DND-41 (cell line): ENCODE measurements at regions not wholly inside any gene's neighbourhood (a gene's known extent, or its start where the extent isn't known, plus 50 kb on each side); places are given as distances from the start of the nearest gene placed in this dataset.

Experiments used
- ATAC-seq: fragments of 200-7000 bp; cut with Tn5 transposase; 3 replicates; pipeline ENCODE4 v1.9.1; 2021; ENCODE audit warnings: low read depth; ENCODE audit not compliant: insufficient read depth
- DNase-seq: peaks from one replicate; pipeline ENCODE4 v3.0.0-alpha.2; 2020
- H2AFZ ChIP-seq: 2 replicates; pipeline ENCODE4 v1.6.0; 2012; ENCODE audit warnings: low read depth, low read length
- H3K27ac ChIP-seq: 2 replicates; pipeline ENCODE4 v1.5.1; 2012; ENCODE audit warnings: low read length, inconsistent platforms
- H3K27me3 ChIP-seq: fragments of 200-600 bp; sonication (generic); 2 replicates; pipeline ENCODE4 v1.6.0; 2012; ENCODE audit warnings: low read length, mild to moderate bottlenecking, inconsistent platforms; ENCODE audit not compliant: insufficient read depth, poor library complexity
- H3K36me3 ChIP-seq: 2 replicates; pipeline ENCODE4 v1.5.1; 2012; ENCODE audit warnings: low read length, inconsistent platforms; ENCODE audit not compliant: insufficient read depth
- H3K4me1 ChIP-seq: 2 replicates; pipeline ENCODE4 v1.5.1; 2012; ENCODE audit warnings: mild to moderate bottlenecking, low read length; ENCODE audit not compliant: insufficient read depth
- H3K4me2 ChIP-seq: 2 replicates; pipeline ENCODE4 v1.6.0; 2012; ENCODE audit warnings: mild to moderate bottlenecking, moderate library complexity, low read length, inconsistent platforms; ENCODE audit not compliant: insufficient read depth
- H3K4me3 ChIP-seq, 2 experiments: fragments of 200-600 bp in 1 of 2; shearing (Covaris generic) in 1 of 2; 2 replicates each; pipeline ENCODE4 v1.5.1; 2012 to 2016; ENCODE audit warnings: inconsistent platforms in 2 of 2, low read length in 2 of 2, mild to moderate bottlenecking in 2 of 2, low read depth in 1 of 2, moderate library complexity in 1 of 2
- H3K79me2 ChIP-seq: 2 replicates; pipeline ENCODE4 v1.6.0; 2012; ENCODE audit warnings: low read length, inconsistent platforms; ENCODE audit not compliant: insufficient read depth
- H3K9ac ChIP-seq: 2 replicates; pipeline ENCODE4 v1.6.0; 2012; ENCODE audit warnings: low read depth, mild to moderate bottlenecking, inconsistent platforms, low read length, moderate library complexity
- H3K9me3 ChIP-seq: 2 replicates; pipeline ENCODE4 v1.5.1; 2012; ENCODE audit warnings: low read length, moderate library complexity, mild to moderate bottlenecking, inconsistent platforms; ENCODE audit not compliant: insufficient read depth, severe bottlenecking
- H4K20me1 ChIP-seq: 2 replicates; pipeline ENCODE4 v1.6.0; 2012; ENCODE audit warnings: low read length; ENCODE audit not compliant: insufficient read depth
- CTCF ChIP-seq: IDR thresholded peaks from 2 replicates; pipeline ENCODE4 v1.5.1; 2012; ENCODE audit warnings: borderline replicate concordance, low read length, moderate library complexity, mild to moderate bottlenecking; ENCODE audit not compliant: poor library complexity, severe bottlenecking; ENCODE audit errors: extremely low read depth
- EZH2 ChIP-seq: IDR thresholded peaks from 3 replicates; pipeline ENCODE4 v1.6.1; 2012; ENCODE audit warnings: borderline replicate concordance, low read depth, mild to moderate bottlenecking, moderate library complexity, low read length, inconsistent platforms; ENCODE audit not compliant: severe bottlenecking

DNA sequence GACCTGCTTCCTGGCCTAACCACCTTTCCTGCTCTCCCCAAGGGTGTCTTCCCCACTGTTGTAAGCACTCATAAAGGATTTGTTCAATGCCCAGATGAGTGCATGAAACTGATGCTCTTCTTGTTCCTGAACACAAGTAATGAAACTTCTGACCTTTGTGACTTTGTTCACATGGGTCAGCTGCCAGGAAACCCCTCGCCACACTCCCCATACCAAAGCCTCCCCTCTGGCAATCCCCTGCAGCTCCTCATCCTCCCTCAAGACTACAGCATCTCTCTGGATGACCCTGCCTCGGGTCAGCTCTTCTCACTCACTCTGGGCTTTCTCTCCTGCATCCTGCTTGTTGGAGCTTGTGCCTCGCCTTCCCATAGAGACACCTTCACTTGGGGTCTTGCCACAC, 72.2 kb upstream of the SPTLC1 start:
- Histone ChIP-seq H3K36me3 (no peaks in the 10 kb centered on the region), H2AFZ (no peak overlapping the region), H3K4me1 (no peaks in the 10 kb centered on the region), H4K20me1 (no peaks in the 10 kb centered on the region), H3K79me2 (no peaks in the 10 kb centered on the region), H3K9ac (no peak overlapping the region), H3K9me3 (no peaks in the 10 kb centered on the region), H3K4me3 (no peak overlapping the region), H3K27ac (no peak overlapping the region), H3K4me2 (no peak overlapping the region), H3K27me3 (no peaks in the 10 kb centered on the region)
- ATAC-seq (no peak), DNase-seq (no peak)
- TF ChIP-seq EZH2 (no peak), CTCF (no peak)

DNA sequence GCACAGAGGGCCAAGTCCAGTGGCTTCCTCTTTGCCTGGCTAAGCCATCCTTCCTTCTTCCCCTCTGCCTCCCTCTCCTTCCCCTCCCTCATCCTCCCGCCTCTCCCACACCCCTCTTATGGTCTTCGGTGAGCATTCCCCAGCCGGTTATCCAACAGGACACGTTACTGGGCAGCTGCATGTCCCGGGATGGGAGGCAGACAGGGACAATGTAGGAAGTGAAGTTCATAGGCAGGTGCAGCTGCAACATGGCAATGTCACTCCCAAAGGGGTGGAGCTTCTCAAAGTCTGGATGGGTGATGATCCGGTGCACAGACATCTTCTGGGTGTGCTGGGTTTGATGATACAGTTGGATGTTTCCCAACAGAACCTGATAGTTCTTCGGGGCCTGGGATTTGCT, 71.4 kb upstream of the SPTLC1 start:
- no peak overlapping the region for H3K9ac ChIP-seq
- H2AFZ ChIP-seq: no peak overlapping the region
- H3K36me3 ChIP-seq: no peaks in the 10 kb centered on the region
- ATAC-seq: no peak
- TF ChIP-seq EZH2 (no peak), CTCF (no peak)
- no peak overlapping the region for H3K27ac ChIP-seq
- no peak for DNase-seq
- no peaks in the 10 kb centered on the region for H3K27me3 ChIP-seq
- no peak overlapping the region for H3K4me3 ChIP-seq
- H3K9me3 ChIP-seq: no peaks in the 10 kb centered on the region
- H4K20me1 ChIP-seq: no peaks in the 10 kb centered on the region
- no peaks in the 10 kb centered on the region for H3K4me1 ChIP-seq
- no peak overlapping the region for H3K4me2 ChIP-seq
- H3K79me2 ChIP-seq: no peaks in the 10 kb centered on the region

DNA sequence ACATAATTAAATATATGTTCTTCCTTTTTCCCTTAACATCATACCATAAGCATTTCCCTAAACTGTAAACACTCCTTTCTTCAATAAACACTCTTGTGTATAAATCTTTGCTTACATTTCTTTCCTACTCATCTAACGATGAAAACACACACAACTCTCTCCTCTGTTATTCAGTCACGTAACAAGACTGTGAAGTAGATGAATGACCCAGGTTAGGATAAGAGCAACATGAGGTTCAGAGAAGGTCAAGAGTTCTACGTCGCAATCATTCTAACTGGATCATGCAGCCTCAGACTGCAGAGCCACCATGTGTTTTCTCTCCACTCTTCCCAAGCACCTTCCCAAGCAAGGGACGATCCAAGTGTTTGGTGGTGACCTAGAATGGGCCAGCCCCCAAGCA, 70.5 kb upstream of the SPTLC1 start:
- H3K9ac ChIP-seq: no peak overlapping the region
- no peaks in the 10 kb centered on the region for H3K4me1 ChIP-seq
- no peaks in the 10 kb centered on the region for H3K36me3 ChIP-seq
- no peaks in the 10 kb centered on the region for H3K27me3 ChIP-seq
- H2AFZ ChIP-seq: no peak overlapping the region
- DNase-seq (no peak), ATAC-seq (no peak)
- H3K27ac ChIP-seq: no peak overlapping the region
- H3K9me3 ChIP-seq: no peaks in the 10 kb centered on the region
- no peaks in the 10 kb centered on the region for H3K79me2 ChIP-seq
- H4K20me1 ChIP-seq: no peaks in the 10 kb centered on the region
- no peak for TF ChIP-seq CTCF
- TF ChIP-seq EZH2: no peak
- H3K4me3 ChIP-seq: no peak overlapping the region
- no peak overlapping the region for H3K4me2 ChIP-seq

DNA sequence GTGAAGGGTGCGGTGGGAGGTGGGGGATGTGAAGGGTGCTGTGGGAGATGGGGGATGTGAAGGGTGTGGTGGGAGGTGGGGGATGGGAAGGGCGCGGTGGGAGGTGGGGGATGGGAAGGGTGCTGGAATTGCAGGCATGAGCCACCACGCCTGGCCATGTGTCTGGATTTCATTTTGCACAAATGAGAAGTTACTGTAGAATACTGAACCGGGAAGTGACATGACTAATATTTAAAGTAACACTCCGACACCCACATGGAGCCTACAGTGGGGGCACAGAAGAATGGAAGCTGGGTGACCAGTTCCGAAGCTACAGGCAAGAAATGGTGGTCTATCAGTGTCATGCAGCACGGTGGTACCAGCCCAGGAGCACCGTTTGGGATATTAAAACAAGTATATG, 69.9 kb upstream of the SPTLC1 start:
- TF ChIP-seq CTCF (no peak), EZH2 (no peak)
- Histone ChIP-seq H3K4me2 (no peak overlapping the region), H3K27me3 (no peaks in the 10 kb centered on the region)

More for the DNA sequence above, 69.9 kb upstream of the SPTLC1 start:
- ATAC-seq: no peak
- no peak for DNase-seq
- Histone ChIP-seq H3K4me3 (no peak overlapping the region), H3K36me3 (no peaks in the 10 kb centered on the region), H4K20me1 (no peaks in the 10 kb centered on the region), H3K27ac (no peak overlapping the region), H3K4me1 (no peaks in the 10 kb centered on the region), H2AFZ (no peak overlapping the region), H3K79me2 (no peaks in the 10 kb centered on the region), H3K9me3 (no peaks in the 10 kb centered on the region), H3K9ac (no peak overlapping the region)
